Ramos (cell line): ENCODE measurements at regions not wholly inside any gene's neighbourhood (a gene's known extent, or its start where the extent isn't known, plus 50 kb on each side); places are given as distances from the start of the nearest gene placed in this dataset.

Experiments used
- in situ Hi-C: fragments of 300-500 bp; cut with MboI; formaldehyde crosslinking; loops from one replicate; pipeline ENCODE4 v1.14.3; 2022; ENCODE audit warnings: low sequenced_read_pairs; ENCODE audit not compliant: unreplicated experiment

DNA sequence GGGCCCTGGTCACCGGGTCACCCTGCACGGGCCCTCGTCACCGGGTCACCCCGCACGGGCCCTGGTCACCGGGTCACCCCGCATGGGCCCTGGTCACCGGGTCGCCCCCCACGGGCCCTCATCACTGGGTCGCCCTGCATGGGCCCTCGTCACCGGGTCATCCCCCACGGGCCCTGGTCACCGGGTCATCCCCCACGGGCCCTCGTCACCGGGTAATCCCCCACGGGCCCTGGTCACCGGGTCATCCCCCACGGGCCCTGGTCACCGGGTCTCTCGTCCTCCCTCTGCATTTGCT, 77.6 kb downstream of the RIPK4 start:
- in situ Hi-C loops, result no loop called here

DNA sequence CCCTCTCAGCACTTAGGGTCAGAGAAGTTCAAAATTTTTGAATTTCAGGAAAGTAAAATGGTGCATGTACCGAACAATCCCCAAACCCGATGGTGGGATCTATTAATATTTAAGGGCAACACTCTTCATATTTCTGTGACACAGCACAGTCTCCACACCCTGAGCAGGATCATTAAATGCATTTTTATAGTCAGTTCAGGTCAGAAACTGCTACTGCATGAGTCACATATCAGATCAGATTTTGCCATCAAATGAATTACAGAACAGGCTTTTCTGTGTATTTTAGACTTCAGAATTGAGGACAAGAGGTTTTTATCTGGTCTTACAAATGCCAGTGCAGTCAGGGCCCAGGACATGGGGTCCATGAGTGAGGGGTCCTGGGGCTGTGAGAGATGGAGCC, 79.2 kb downstream of the RIPK4 start:
- in situ Hi-C loops, result no loop called here

DNA sequence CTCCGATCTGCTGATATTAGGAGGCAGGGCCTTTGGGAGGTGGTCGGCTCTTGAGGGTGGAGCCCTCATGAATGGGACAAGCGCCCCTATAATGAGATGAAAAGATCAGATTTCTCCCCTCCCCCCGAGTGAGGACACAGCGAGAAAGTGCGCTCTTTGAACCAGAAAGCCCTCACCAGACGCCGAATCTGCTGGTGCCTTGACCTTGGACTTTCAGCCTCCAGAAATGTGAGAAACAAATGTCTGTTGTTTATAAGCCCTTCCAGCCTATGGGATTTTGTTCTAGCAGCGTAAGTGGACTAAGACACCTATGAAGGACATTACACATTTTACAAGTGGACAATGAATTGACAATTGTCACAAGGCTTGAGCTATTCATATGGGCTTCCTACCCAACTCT, 80.2 kb downstream of the RIPK4 start:
- in situ Hi-C loops, result no loop called here

DNA sequence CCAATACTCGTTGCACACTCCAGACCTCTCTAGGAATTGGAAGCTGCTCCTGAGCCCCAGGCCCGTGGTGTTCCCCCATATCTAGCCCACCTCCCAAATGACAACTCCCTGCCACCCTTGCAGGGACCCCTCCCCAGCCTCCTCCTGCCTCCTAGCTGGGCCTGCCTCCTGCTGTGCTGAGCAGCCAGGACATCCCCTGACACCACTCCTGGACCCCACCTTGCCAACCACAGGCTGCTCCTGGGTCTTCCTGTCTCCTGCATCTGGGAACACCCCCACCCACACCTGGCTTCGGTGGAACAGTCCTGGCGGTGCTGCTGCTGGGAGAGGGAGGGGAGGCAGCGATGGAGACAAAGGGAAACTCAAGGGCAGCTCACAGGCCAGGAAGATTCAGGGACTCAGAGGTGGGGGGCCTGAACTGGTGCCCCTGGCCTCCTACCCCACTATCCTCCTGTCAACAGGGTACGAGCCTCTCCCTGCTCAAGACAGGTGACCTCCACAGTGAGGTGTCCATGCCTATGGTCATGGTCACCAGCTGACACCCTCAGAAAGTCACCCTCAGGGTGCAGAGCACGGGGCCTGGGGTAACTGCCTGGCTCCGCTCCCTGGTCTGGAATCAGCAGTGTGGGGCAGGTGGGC, 81.2 kb downstream of the RIPK4 start:
- in situ Hi-C loops, result no loop called here

DNA sequence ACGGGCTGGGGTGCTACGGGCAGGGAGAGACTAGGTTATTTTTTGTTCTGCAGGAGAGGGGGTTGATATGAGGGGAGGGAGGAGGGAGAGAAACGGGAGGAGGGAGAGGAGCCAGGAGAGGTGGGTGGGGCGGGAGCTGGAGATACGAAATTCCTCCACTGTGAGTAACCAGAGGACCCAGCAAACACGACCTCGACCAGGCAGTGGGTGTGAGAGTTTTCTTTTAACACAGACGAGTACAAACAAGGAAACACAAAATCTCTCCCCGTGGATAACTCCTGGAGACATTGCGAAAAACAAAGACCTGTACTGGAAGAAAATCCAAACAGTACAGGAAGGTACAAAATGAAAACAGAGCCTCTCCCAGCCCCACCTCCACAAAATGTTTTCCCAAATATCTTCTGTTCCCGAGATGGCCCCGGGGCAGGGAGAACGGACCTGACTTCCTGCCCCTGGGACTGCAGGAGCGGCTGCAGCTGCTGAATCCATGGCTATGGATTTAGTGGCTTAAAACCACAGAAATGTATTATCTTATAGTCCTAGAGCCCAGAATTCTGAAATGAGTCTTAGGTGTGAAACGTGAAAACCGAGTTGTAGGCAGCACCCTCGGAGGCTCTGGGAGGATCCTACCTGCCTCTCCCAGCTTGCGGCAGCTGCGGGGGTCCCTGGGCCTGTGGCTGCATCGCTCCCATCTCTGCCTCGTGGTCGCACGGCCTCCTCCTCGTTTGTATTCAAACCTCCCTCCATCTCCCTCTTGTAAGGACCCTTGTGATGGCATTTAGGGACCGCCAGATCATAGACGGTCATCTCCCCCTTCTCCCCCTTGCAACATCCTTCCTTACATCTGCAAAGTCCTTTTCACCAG, 82.2 kb downstream of the RIPK4 start:
- in situ Hi-C loops, result no loop called here

DNA sequence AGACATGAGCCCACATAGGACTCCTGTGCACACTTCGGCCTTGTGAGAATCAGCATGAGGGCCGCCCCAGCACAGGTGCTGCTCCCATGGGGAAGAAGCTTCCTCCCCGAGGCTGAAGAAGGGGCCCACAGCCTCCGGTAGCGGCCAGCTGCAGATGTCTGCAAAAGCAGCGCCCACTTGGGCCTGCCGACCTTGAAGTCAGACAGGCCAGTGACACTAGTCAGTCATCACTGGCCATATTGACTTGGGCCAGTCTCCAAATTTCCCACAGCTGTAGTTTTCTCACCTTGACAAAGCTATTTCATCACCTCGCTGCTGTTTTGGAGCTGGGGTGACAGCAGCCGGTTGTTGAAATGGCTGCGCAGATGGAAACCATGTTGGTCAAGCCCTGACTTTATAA, 83.0 kb downstream of the RIPK4 start:
- in situ Hi-C loops, result no loop called here

DNA sequence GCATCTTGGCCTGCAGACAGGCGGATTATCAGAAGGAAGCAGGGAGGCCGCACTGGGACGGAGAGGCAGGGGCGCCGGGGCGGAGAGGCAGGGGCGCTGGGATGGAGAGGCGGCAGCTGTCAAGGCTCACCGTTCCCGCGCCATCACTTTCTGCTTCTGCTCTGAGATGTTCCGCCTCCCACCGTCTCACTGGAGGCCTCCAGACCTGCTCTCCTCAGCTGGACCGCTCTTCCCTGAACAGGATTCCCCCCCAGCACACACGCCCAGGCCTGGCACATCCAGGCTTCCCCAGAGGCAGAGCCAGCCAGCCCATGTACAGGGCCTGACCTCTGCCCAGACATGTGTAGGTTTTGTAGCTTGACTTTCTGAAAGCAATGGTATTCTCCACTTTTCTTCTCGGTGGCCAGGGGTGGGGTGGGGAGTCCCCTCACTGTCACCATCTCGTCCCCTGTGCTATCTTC, 84.1 kb downstream of the RIPK4 start:
- in situ Hi-C loops, result no loop called here

DNA sequence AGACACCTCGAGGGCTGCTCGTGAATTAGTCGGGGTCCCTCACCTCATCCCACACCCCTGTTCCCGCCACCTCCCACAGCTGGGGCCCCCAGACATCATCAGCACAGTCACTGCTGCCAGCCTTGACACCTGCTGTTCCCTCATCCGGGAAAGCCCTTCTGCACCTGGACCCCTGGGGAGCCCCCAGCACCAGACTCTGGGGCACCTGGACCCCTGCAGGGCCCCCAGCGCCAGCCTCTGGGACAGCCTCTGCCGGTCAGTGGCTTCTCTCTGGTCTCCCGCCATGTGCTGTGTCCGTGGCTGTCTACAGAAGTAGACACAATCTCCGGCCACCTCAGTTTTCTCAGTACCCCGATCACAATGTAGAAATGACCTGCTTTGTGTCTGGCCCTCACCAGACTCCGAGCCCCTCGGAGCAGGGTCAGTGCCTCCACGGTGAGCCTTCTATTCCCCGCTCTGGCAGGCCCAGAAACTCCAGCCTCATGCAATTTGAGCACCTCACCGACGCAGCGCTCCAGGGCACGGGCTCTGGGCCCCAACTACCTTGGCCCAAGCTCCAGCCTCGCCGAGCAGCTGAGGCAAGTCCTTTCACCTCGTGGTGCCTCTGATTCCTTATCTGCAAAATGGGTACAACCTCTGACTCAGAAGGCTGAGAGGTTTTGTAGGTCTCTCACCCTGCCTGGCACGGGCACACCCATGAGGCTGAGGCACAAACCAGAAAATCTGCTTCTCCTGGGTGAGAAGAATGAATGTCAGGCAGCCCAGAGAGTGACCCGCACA, 84.7 kb downstream of the RIPK4 start:
- in situ Hi-C loops, result no loop called here

DNA sequence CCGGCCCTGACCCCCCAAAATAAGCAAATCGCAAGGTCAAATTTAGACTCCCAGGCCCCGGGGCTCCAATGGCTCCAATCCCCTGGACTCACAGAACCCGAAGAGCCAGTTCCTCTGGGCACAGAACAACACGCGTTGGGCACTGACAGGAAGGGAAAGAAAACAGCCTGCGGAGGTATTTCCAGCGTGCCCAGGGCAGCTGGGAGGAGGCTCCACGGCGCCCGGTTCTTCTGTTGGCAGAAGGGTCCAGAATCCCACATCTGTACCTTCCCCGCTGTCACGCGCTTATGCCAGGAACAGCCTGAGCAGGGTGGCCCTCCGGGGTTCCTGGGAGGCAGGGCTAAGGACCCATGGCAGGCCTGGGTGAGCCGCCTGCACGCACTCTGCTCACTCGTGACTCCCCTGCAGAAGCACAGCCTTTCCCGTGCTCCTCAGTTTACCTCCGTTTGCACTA, 85.5 kb downstream of the RIPK4 start:
- in situ Hi-C loops, result no loop called here

DNA sequence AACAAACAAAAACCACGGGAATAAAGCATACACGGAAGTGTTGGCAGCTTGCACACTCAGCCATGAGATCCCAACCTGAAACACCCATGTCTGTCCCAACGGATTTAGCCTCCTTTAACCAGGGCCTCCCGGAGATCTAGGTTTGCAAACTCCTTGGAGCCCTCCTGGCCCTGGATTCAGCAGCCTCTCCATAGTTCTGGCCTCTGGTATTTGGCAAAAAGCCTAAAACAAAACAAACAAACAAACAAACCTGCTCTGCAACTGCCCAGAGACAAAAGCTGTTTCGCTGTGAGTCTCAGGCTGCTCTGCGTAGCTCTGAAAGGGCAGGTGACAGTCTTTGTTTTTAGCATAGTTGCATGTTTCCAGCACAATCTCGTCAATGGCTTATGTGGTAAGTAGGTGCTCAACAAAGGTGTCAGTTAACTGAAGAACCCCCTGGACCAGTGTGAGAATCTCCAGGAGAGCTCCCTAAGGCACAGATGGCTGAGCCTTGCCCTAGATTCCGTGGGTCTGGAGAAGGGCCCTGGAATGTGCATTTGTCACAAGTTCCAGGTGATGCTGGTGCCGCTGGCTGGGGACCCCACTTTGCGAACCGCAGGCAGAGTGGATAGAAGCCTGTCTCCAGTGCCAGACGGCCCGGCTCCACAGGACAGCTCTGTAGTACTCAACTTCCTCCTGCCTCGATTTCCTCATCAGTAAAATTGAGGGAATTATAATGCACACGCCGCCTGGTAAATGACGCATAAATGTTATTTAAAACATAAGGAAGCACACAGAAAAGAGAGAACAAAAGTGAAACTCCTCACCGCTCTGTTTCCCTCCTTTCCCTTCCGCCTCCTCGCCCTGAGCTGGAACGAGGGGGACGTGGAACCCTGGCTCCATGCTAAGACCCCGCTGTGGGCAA, 86.2 kb downstream of the RIPK4 start:
- in situ Hi-C loops, result no loop called here

DNA sequence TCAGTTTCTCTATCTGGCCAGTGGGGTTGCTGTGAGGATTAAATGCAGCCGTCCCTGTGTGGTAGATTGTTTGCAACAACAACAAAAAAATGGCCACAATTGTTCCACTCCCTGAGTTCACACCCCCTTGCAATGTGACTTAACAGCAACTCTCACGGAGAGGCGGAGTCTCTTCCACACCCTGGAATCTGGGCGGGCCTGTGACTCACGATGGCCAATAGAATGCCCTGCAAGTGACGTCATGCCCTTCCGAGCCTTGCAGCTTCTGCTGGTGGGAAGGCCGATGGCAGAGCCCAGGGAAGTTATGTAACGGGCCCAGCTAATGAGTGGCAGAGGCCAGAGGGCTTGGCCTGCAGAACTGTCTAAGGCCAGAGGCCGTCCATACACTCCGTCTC, 87.9 kb downstream of the RIPK4 start:
- in situ Hi-C loops, result no loop called here

DNA sequence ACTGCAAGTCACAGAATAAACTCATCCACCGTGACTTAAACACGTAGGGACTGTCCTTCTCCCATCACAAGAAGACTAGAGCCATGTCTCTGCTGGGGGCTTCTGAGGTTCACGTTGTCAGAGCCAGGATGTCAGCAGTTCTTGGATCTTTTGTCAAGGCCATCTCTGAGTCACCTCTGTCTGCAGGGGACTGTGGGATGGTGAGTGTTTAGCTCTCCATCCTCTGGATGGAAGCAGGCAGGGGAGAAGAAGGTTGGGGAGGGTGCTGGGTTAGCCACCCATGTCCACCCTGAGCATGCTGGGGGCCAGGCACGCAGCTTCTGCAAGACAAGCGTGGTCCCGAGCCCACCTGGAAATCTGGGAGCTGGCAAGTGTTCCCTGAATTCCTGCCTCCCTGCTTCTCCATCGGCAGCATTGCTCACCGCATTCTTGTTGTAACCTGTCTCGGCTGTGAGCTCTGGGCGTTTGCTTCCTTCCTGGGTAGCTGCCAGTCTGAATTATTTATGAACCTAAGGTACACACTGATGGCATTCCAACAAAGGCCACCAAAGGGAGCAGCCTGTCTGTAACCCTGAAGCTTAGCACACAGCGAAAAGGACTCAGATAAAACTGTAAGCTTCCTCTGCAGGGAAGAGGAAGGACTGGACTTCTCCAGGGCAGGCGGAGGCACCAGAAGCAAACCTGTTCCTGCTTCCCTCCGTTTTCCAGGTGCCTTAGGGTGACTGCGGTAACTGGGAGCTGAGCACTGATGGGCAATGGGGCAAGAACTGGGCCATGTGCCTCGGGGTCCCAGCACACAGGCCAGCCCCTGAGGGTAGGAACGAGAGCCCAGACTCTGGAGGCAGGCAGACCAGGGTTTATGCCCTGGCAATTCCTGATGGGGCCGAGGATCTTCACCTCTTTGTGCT, 88.6 kb downstream of the RIPK4 start:
- in situ Hi-C loops, result no loop called here

DNA sequence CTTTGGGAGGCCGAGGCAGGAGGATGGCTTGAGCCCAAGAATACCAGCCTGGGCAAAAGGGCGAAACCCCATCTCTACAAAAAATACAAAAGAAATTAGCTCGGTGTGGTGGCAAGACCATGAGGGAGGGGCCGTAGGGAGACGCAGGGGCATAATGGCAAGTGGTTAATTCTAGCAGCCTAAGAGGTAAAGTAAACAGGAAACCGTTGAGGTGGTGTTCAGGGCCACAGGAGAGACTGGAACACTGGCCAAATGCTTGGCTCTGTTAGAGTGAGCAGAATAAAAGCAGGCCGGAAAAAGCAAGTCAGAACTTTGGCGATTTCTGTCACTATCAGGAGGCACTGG, 89.2 kb downstream of the RIPK4 start:
- in situ Hi-C loops, result no loop called here

DNA sequence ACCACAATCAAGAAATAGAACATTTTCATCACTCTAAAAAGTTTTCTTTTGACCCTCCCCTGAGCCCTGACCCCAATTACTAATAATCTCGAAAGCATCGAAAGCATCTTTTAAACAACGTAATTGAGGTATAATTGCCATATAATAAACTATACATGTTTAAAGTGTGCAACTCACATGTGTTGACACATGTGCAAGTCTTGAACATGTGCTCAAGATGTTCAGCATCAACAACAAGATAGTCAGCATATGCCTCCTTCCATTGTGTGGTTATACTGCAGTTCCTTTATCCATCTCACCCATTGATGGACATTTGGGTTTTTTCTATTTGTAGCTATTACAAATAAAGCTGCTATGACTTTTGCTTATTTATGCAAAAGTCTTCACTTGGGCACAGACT, 90.7 kb downstream of the RIPK4 start:
- in situ Hi-C loops, result no loop called here

DNA sequence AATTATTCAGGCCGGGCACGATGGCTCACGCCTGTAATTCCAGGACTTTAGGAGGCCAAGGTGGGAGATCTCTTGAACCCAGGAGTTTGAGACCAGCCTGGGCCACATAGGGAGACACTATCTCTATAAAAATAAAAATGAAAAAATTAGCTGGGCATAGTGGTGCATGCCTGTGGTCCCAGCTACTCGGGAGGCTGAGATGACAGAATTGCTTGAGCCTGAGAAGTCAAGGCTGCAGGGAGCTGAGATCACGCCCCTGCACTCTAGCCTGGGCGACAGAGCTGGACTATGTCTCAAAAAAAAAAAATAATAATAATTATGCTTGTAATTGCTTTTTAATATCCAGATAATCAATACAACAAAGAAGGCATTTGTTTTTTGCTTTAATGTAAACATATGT, 91.3 kb downstream of the RIPK4 start:
- in situ Hi-C loops, result no loop called here

DNA sequence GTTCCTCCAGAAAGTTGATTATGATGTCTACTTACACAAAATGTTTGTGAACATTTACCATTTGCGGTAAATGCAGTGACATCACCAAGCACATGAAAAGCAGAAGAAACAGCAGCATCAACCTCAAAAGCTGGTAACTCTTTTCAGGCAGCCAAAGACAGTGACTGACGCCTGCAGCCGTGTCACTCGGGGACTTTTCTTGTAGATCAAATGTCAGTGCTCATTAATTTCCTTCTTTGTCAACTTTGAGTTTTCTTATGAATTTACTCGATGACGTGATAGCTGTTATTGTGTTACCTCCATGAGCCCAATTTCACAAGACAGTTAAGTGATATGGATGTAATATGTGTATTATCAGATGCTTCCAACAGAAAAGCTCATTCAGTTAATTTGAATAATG, 92.5 kb downstream of the RIPK4 start:
- in situ Hi-C loops, result no loop called here

DNA sequence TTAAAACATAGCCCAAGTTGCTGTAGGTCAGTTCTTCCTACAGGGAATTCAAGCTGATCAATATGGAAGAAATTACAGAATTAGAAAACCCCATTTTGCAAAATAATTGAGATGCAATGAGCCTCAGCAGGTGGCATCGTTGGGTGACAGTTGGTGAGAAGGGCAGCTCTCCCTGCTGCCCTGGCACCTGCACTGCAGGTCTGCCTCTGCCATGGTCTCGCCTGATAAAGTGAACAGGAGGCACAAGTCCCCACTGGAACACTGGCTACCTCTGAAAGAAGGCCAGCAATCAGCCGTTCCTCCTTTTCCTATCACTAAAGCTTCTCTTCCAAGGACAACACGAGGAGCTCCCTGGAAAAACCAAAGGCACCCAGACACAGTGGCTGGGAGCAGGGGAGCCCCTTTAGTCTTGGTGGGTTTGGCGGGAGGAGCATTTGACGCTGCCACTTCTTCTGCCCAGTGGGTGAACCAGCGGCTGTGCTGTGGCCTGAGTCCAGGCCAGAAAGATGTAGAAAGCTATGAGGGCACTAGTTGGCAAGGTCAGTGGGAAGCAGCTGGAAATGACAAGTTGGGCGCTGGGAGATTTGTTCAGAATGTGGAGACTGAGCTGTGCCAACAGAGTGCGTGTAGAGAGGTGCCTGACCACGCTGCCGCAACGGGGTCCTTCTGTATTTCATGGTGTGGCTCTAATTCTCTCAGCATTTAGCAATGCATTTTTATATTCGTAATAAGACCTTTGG, 93.1 kb downstream of the RIPK4 start:
- in situ Hi-C loops, result no loop called here

DNA sequence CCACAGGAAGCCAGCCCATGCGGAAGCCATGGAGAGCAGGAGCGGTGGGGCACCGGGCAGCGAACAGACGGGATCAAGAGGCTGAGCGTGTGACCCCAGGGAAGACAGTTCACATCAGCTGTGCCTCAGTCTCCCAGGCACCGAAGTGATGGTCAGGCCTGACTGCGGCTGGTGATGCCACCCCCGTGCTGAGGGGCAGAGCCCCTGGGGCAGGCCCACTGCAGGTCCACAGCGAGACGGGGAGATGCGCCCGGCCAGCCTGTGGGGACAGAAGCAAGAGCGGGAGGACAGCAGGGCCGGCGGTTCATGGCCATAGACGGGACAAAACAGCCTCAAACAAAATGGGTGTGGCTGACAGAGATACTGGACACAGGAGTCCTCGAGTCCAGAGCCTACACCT, 93.8 kb downstream of the RIPK4 start:
- in situ Hi-C loops, result no loop called here

DNA sequence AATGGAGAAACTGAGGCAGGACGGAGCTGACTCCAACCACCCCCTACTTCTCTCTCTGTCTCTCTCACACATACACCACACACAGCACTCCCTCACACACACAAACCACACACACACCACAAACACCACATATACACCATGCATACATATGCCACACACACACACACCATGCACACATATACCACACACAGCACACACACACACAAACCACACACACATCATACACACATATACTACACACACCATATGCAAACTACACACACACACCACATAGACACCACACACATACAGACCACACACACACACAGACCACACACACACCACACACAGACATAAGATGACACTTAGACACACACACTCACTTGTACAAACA, 94.3 kb downstream of the RIPK4 start:
- in situ Hi-C loops, result no loop called here
